Stimulated activated CD4-positive, alpha-beta T cell treated with anti-CD3 and anti-CD28 coated beads, Interleukin-2, amount 100 ng/mL, for 24 hours (primary cell): ENCODE measurements at regions not wholly inside any gene's neighbourhood (a gene's known extent, or its start where the extent isn't known, plus 50 kb on each side); places are given as distances from the start of the nearest gene placed in this dataset.

Experiments used
- DNase-seq, 2 donors: peaks; one replicate each; pipeline ENCODE4 v3.0.0-alpha.2; 2020

DNA sequence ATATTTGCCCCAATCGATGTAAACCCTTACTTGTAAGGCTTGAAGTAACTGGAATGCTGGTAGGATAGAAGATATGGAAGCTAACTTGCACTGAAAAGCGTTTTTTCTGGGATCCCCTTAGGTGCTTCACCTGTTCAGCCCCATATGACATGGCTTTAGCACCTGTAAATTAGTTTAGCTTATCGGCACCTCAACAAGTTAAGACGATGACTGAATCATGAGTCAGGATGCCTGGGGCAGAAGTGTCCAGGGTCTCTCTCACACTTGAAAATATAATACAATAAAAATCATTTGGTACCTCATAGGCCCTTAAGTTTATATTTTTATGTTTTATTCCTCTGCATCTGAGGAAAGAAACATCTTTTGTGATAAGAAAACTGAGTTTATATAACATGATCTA lies 409.2 kb upstream of the LRRC4C start:
- no peak for DNase-seq

DNA sequence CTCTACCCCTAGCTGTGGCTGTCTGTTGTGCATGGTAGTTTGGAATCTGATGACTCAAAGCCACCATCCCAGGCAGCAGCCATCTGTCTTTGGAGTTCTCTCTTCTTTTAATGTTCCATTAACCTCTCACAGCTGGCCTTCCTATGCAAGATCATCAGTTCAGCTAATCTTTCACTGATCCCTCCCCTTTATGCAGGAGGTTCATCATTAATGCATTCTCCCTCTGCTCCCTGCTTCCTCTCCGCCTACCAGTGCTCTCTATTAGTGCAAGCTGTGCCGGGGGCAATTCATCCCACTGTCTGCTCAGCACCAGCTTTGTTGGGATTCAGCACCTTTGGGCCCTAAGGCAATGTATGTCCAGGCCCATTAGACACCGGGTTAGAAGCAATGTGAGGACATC lies 413.0 kb upstream of the LRRC4C start:
- no peak for DNase-seq

DNA sequence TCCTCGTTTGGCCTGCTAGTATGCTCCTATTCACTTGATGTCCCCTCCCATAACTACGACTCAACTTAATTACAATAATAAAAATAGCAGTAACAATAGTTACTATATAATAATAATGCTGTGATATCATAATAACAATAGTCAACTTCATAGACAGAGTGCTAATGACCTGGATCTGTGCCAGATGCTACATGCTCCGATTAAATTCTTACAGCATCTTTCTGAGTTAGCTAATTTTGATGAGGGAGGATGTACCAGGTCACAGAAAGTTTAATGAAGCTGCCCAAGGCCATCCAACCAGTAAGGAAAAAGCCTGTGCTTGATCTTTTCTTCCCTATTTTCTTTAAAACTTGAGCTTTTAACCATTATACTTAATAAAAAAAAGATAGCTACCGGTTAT lies 413.4 kb upstream of the LRRC4C start:
- no peak for DNase-seq

DNA sequence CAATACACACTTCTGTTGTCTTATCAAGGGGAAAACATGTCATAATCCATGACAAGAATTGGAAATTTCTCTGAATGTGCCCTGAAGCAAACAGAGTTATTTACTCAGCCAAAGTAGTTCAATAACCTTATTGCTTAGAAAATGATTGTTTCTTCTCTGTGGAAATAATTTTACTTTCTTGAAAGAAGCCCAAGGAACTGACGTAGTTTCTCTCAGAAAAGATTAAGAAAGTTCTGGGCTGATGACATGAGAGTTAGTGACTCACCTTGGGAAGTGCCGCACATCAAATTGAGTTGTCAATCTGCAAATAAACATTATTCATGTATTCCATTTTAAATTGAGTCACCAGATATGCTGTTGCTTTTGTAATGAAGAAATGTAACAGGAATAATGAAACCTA lies 418.6 kb upstream of the LRRC4C start:
- DNase-seq: no peak

DNA sequence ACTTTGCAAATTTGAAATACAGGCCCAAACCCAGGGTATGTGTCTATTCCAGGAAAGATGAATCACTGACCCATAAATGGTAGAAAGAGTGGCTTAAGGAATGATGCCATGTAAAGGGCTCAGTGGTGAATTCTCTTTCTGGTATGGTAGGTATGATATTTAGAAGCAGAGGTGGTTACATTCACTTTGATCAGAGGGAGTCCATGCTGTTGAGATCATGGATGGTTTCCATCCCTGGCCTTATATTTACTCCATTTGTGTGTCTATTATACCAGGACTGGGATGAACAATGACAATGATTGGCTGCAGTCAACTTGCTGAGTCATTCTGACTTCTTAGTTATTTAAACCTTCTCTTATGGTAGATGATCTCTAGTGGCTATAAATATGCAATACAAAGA lies 419.8 kb upstream of the LRRC4C start:
- DNase-seq: no peak

DNA sequence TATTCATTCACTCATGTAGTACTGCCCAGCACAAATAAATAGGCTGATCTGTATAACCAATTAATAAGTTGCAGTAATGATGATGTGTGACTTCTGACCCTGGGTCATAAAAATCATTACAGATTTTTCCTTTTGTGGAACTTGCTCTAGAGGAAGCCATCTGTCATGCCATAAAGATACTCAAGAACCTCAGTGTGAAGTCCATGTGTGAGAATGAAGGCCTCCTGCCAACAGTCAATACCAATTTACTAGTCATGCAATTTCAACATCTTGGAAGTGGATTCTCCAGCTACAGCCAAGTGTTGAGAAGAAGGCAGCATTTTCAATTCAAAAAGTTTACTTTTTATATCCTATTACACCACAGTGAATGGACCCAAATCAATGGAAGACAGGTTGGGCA lies 435.6 kb upstream of the LRRC4C start:
- no peak for DNase-seq

DNA sequence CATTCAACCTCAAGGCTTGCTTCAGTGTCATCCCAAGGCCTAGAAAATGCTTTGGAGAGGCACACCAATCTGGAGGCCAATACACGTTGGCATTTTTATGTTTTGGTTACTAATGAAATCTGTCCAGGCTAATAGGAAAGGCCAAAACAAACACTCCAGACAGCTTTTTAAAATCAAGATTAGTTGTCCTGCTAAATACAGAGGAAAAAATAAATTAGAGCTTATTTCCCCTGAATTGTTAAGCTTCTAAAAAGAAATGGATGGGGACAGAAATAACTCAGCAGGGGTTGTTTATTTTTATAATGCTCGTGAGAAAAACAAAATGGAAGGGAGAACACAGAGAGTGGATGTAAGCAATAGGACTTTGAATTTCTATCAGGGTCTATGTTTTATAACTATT lies 438.5 kb upstream of the LRRC4C start:
- DNase-seq: no peak

DNA sequence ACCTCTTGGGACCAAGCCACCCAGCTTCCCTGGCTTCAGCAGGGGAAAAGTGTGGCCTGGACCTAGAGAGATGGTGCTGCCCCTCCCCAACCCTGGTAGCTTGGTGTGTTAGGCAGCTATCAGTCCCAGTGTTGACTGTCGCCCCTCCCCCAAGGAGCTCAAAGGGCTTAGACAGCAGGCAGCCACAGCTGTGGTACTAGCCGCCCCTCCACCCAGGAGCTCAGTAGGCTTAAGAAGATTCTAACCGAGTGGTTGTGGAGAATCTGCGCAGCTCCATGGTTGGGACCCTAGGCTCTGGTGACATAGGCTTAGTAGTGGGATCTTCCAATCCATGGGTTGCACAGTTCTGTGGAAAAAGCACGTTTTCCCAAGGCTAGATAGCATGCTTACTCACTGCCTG lies 458.4 kb upstream of the LRRC4C start:
- DNase-seq: no peak

DNA sequence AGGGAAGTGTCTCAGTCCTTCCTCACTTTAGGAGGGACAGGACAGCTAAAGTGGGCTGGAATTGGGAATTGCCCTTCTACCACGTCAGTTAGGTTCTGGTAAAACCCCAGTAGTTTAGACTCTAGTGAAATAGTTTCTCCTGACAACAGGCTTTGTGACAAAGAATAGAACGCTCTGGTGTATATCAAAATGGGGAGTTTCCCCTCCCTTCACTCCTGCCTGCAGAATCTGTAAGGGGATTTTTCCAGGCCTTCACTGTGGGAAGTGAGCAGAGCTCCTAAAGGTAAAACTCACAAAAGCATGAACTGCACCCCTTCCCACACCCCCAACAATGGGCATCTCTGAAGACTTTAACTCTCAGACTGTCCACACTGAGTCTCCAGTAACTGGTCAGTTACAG lies 460.9 kb upstream of the LRRC4C start:
- no peak for DNase-seq

DNA sequence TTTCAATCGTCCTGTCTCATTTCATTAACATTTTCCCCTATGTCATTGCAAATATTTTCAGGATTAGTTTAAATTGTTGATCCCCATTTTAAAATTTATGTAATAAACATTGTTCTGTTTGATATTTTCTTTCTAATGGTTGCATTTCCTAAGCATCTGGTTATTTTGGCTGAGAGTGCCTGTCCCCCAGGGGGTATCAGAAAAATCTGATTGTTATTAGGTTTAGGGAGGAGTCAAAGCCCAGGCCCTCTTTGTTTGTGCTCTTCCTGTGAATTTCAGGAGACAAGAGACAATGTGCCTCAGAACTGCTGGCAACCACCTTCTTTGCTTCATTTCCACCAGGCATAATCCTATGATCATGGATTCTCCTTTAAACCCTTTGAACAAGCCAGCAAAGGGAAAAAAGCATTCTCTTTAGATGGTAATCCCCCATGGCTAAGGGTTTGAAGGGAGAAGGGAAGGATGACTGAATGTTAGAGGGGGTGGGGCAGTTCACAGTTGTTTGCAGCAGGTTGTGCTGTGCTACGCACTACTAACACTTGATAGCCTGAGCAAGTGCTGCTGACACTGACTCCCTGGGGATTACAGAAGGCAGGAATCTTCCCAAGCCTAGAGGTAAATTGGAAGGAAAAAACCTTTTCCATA lies 462.4 kb upstream of the LRRC4C start:
- no peak for DNase-seq

DNA sequence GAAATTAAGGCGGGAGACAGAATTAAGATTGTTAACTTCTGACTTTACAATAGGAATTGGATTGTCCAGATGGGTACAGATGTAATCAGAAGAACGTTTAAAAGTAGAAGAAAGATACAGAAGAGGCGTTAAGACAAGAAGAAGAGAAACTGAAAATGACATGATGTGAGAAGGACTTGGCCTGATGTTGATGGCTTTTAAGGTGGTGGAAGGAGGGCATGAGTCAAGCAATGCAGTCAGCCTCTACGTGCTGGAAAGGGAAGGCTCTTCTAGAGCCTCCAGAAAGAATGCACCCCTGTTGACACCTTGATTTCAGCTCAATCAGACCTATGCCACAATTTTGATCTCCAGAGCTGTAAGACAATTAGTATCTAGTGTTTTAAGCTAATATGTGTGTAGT lies 466.9 kb upstream of the LRRC4C start:
- DNase-seq: no peak

DNA sequence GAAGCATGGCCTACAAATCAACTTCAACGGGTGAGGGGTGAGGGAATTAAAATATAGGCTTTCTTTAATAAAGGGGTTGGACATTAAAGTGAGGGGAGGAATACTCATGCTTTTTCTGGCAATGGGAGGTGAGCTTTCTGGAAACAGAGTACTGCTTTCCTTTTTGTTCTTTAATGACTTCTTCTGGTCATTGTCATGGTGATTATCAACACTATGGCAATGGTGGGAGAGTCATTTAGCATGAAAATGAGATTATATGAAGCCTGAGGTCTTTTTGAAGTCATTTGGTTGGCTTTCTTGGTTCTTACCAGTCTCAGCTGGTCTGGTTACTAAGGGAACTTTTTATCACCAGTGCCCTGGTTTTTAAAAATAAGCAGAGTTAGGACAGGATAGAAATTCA lies 475.8 kb upstream of the LRRC4C start:
- DNase-seq: no peak

DNA sequence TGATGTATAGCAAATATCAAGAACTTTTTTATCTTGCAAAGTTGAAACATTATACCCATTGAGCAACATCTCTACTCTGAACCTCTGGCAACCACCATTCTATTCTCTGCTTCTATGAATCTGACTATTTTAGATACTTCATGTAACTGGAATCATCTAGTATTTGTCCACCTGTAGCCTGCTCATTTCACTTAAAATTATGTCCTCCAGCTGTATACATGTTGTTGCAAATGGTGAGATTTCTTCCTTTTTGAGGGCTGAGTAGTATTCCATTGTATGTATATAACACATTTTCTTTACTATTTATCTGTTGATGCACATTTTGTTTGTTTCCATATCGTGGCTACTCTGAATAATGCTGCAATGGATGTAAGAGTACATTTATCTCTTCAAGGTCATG lies 476.3 kb upstream of the LRRC4C start:
- DNase-seq: no peak

DNA sequence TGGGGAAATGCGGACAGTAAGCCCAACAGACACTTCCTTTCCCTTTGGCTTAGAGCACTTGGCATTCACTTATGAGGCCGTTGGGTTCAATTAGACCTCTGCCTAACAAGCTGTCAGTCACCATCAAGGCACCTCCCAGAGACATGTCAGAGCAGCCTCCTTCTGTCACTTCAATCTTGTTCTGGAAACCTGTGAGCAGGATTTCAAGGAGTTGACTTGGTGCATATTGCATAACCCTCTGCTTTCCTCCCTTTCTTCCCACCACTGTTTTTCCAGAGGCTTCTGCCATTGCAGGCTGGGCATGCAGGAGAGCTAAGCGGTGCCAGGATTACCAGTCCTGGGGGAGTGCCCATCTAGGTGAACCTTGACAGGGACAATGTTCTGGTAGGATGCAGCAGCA lies 484.2 kb upstream of the LRRC4C start:
- DNase-seq: no peak

DNA sequence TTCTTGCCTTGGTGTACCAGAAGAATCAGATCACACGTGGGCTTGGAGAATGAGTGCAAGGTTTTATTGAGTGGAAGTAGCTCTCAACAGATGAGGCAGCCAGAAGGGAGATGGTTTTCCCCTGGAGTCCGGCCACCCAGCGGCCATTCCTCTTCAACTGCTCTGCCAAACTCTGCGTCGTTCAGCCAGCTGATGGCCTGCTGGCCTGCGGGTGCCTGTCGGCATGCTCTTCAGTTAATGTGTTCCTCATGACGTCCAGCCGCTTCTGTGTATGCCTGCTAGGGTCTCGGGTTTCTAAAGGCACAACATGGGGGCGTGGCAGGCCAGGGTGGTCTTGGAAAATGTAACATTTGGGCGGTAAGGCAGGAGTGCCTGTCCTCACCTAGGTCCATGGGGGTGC lies 487.9 kb upstream of the LRRC4C start:
- no peak for DNase-seq

DNA sequence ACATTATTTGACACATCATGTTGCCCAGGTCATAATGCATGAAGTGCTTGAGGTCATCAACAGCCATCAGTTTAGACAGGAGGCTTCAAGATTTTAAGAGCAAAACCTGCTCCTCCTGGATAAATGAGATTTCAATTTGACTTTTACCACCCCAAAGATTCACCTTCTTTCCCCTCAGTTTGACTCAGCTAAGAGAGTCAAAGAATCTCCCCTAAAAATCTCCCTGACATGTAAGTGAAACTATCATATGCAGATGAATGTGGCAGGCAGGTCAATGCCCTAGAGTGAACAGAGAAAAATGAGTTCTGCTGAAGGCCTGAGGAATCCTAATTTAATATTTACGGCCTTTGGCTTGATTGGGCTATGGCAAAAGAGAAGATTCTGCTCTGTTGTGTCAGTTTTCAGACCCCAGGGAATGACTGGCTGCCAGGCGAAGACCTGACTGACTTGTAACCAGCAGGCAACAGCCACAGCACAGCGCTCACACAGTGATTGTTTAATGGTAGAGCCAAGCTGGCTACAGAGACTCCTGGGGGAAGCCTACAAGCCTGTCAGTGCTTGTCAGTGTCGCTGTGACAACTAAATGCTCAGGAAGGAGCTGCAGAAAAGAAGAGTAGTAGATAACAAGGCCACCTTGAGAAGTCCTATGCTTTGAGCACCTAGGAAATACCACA lies 491.2 kb upstream of the LRRC4C start:
- DNase-seq: no peak

DNA sequence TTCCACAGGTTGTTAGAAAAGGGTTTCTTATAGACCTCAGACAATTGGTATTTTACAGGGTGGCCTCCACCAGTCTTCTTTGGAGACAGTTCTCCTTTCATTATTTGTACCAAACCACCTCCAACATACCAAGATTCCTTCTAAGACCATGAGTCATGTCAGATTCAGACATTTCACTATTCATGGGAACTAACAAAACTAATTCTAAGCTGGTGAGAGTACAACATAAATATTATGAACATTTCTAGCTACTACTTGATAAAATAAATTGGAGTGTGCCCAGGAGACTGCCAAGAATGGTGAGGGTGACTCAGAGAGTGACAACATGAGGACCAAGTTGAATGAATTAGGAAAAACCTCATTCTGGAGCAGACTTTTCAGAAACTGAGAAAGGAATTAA lies 494.6 kb upstream of the LRRC4C start:
- DNase-seq: no peak

DNA sequence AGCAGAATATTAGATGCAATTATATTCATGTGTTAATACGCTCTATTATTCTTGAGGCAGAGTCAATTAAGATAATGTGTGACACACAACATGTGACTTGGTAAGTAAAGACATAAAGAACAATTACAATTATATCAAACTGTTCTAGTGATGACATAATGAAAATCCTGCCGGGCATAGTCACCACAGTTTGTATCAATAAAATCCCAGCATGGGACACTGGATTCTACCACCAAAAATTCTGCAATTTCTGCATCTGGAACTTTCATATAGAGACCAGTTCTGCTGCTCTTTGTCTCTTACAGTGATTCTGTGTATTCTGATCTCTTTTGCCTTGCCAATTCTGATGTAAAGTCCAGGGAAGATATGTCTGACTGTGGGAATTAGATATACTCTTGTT lies 495.6 kb upstream of the LRRC4C start:
- DNase-seq: no peak

DNA sequence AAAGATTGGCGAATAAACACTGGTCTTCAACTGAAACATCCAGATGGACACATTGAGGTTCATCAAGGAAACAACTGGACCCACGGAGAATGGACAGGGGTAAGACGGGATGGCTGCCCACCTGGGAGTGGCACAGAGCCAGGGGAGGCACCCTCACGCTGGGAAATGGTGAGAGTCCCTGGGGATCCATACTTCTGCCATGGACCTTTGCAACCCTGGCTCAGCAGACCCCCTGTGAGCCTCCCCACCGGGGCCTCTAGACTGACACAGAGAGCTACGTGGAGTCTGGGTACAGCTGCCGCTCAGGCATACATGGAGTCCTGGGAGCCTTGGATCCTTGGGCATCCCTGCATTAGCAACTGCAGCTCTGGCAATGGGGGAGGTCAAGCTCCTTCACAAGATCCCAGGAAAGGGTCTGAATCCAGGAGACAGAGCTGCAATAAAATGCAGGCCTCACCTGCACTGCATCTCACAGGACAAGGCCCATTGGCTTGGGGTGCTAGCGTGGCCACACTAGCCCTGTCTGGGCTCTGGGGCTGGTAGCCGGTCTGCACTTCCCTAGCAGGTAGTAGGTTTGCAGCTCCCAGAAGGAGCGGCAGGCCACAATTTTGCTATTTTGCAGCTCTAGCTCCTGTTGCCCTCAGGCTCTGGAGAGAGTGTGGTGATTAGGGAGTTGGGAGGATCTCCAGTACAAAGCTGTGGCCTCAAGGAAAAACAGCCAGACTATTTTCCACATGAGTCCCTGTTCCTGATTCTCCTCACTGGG lies 496.4 kb upstream of the LRRC4C start:
- no peak for DNase-seq

DNA sequence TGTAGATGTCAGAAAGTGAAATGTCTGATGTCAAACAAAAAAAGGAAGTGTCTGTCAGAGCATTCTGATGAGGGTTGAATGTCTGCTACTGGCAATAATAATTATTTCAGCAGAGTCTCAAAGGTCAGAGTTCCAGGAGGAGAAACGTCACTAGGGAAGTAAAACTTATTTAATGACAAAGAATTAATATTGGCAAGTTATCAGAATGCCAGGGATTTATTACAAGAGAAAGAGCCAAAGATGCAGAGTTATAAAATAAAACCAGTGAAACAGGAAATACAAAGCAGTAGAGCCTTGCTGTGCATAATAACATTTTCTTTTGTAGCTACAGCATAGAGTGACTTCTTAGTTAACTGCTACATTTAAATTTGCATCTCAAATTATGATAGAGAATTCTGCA lies 504.0 kb upstream of the LRRC4C start:
- DNase-seq: no peak

DNA sequence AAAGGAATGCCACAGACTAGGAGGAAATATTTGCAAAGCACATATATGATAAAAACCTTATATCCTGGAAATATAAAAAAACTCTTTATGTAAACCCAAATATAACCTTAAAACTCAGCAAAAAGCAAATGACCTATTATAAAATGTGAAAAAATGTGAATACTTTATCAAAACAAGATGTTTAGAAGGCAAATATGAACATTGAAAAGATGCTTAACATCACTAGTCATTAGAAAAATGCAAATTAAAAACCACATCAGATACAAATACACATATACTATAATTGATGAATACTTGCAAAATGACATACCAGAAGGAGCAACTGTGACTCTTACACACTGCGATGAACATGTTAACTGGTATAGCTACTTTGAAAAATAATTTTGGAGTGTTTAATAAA lies 511.2 kb upstream of the LRRC4C start:
- no peak for DNase-seq

DNA sequence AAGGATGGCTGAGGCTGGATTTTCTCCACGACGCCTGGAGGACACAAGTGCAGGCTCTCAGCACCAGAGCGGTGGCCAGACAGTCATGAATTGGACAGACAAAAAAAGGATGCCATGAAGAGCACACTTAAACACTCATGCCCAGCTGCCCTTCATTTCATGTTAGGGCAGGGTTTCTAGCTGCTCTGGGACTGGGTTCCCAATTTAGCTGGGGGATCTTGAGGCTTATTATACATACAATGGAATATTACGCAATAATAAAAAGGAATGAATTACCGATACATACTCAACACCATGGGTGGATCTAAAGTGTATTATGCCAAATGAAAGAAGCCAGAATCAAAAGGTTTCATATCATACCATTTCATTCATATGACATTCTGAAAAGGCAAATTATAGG lies 512.1 kb upstream of the LRRC4C start:
- DNase-seq: no peak

DNA sequence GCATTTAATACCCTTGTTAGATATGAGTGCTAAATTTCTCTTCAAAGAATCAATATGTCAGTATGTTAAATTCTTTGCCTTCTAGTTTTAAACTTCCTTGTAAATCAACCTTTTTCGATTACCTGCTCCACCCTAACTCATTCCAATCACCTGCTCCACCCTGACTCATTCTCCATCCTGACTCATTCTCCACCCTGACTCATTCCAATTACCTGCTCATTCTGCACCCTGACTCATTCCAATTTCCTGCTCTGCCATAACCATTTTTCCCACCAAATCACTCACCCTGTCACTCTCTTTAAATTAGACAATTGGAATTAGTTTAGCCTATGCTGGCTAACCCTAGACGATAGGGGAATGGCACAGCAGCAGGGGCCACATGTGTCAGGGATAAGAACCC lies 519.5 kb upstream of the LRRC4C start:
- DNase-seq: no peak

DNA sequence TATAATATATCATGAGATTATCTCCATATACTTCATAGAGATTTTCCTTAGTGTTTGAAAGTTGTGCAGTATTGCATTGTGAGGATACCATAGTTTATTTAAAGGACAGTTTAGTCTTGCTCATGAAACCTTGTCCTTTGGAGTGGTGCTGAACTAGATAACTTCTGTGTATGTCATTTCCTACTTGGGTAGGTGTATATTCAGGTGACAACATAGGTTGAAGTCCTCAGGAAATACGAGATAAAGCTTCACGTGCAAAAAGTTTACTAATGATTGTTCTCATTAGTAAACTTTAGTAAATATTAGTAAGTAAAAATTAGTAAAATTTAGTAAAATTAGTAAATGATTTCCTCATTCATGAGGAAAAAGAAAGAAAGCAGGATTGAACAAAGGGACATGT lies 521.3 kb upstream of the LRRC4C start:
- DNase-seq: no peak

DNA sequence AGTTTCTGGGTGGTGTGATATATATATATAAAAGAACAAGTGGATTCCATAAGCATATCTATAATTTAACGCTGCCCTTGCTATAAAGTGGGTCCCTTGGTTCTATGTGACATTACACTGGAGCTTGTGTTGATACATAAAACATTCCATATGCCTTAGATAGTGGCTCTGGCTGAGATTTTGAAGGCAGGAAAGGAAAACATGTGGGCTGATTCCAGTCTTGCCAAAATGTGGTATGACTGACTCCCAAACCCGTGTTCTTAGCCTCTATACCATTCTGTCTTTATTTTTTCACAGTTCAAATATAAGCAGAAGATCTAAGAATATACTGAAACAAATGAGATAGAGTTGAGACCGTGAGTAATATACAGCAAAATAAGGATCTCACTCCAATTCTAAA lies 522.8 kb upstream of the LRRC4C start:
- no peak for DNase-seq
